ENCODE measurements at regions not wholly inside any gene's neighbourhood (a gene's known extent, or its start where the extent isn't known, plus 50 kb on each side); places are given as distances from the start of the nearest gene placed in this dataset.

DNA sequence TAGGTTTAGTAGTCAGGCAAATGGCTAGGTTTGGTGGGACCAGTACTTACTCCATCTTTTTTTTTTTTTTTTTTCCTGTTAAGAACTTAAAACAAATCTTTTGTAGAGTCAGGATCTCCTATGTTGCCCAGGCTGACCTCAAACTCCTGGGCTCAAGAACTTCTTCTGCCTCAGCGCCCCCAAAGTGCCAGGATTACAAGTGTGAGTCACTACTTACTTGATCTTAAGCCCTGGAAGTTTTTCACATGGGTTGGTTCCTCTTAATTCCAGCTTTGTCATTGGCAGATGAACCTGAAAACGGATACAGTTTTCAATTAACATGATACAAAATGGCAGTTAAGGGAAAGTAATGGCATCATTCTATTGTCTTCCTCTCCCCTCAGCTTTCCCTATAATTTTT lies 179.4 kb upstream of the JAG1 start:
- Histone ChIP-seq H3K9me3 (ENCODE audit: insufficient read depth, low read depth, low read length) (no peaks in the 10 kb centered on the region), H3K9ac (ENCODE audit: low read length) (no peak overlapping the region), H3K27ac (ENCODE audit: low read depth, low read length) (no peak overlapping the region), H4K20me1 (ENCODE audit: insufficient read depth, low read length) (no peaks in the 10 kb centered on the region), H3K27me3 (ENCODE audit: insufficient read depth, low read length) (no peaks in the 10 kb centered on the region), H3K4me1 (ENCODE audit: insufficient read depth, low read length) (peaks cover 17% of the 10 kb centered on the region), H2AFZ (ENCODE audit: low read depth, low read length) (no peak overlapping the region), H3K4me2 (ENCODE audit: low read length) (no peak overlapping the region), H3K4me3 (ENCODE audit: insufficient read depth, low read depth, low read length) (no peak overlapping the region), H3K79me2 (ENCODE audit: insufficient read depth, low read length) (no peaks in the 10 kb centered on the region), H3K36me3 (ENCODE audit: insufficient read depth, low read length) (no peaks in the 10 kb centered on the region)
- TF ChIP-seq, protein P1, sequence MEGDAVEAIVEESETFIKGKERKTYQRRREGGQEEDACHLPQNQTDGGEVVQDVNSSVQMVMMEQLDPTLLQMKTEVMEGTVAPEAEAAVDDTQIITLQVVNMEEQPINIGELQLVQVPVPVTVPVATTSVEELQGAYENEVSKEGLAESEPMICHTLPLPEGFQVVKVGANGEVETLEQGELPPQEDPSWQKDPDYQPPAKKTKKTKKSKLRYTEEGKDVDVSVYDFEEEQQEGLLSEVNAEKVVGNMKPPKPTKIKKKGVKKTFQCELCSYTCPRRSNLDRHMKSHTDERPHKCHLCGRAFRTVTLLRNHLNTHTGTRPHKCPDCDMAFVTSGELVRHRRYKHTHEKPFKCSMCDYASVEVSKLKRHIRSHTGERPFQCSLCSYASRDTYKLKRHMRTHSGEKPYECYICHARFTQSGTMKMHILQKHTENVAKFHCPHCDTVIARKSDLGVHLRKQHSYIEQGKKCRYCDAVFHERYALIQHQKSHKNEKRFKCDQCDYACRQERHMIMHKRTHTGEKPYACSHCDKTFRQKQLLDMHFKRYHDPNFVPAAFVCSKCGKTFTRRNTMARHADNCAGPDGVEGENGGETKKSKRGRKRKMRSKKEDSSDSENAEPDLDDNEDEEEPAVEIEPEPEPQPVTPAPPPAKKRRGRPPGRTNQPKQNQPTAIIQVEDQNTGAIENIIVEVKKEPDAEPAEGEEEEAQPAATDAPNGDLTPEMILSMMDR (IDR thresholded peaks at IDR 0.05; ENCODE audit: insufficient read depth, low read depth, low read length): no peak
- no peak for TF ChIP-seq EZH2 (IDR thresholded peaks at IDR 0.05; ENCODE audit: insufficient read depth, low read length)
- Mint-ChIP-seq H3K27me3 (ENCODE audit: low read depth, unreplicated experiment) (no peaks in the 10 kb centered on the region), H3K36me3 (ENCODE audit: low read depth, unreplicated experiment) (no peaks in the 10 kb centered on the region), H3K4me3 (ENCODE audit: unreplicated experiment) (no peak overlapping the region), H3K9me3 (ENCODE audit: unreplicated experiment) (no peaks in the 10 kb centered on the region), H3K27ac (ENCODE audit: unreplicated experiment) (no peak overlapping the region), H3K4me1 (ENCODE audit: low read depth, unreplicated experiment) (peaks cover 51% of the 10 kb centered on the region)
- DNase-seq (ENCODE audit: low read depth) (peak; percentile 20), FAIRE-seq (no peak)

DNA sequence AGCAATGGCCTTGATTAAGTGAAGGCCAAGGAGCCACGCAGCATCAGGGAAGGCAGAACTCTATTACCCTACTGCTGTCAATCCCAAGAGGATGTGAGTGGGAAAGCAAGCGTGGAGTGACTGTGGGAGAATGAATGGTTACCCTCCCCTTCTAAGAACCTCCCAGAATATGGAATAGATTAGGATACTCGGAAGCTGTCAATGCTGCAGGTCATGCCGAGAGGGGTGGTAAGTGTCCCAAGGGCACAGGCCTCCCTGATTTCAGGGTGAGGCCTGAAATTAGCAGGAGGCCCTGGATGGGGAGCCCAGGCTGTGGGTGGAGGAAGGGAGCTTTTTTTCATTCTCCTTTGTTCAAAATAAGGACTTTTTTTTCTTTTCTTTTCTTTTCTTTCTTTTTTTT lies 179.9 kb upstream of the JAG1 start:
- H3K27ac Mint-ChIP-seq (ENCODE audit: unreplicated experiment): no peak overlapping the region
- TF ChIP-seq EZH2 (IDR thresholded peaks at IDR 0.05; ENCODE audit: insufficient read depth, low read length): no peak
- TF ChIP-seq, protein P1 (IDR thresholded peaks at IDR 0.05; ENCODE audit: insufficient read depth, low read depth, low read length): no peak
- H3K36me3 ChIP-seq (ENCODE audit: insufficient read depth, low read length): no peaks in the 10 kb centered on the region

DNA sequence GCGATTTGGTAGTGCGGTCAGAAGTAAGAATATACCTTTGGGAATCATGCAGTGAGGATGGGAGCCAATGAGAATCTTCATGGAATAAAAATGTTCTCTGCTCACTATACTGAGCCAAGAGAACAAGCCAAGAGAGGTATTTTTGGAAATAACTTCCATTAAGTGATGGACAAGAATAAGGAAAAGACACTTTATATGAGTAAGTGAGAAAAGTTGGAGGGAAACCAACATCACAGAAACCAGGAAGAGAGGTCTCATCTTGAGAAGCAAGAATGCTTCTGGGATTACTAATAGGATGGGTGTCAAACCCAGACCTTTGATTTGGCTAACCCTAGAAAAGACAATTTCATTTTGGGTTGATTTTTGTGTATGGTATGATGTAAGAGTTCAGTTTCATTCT lies 181.2 kb upstream of the JAG1 start:
- H2AFZ ChIP-seq (ENCODE audit: low read depth, low read length): no peak overlapping the region
- H3K27ac ChIP-seq (ENCODE audit: low read depth, low read length): no peak overlapping the region
- Mint-ChIP-seq H3K4me3 (ENCODE audit: unreplicated experiment) (no peak overlapping the region), H3K27me3 (ENCODE audit: low read depth, unreplicated experiment) (no peaks in the 10 kb centered on the region), H3K36me3 (ENCODE audit: low read depth, unreplicated experiment) (no peaks in the 10 kb centered on the region), H3K9me3 (ENCODE audit: unreplicated experiment) (no peaks in the 10 kb centered on the region), H3K27ac (ENCODE audit: unreplicated experiment) (peak overlapping the region; percentile 72), H3K4me1 (ENCODE audit: low read depth, unreplicated experiment) (peaks cover 39% of the 10 kb centered on the region)
- no peak for TF ChIP-seq EZH2 (IDR thresholded peaks at IDR 0.05; ENCODE audit: insufficient read depth, low read length)
- TF ChIP-seq, protein P1 (IDR thresholded peaks at IDR 0.05; ENCODE audit: insufficient read depth, low read depth, low read length): no peak
- no peak overlapping the region for H3K4me3 ChIP-seq (ENCODE audit: insufficient read depth, low read depth, low read length)
- H4K20me1 ChIP-seq (ENCODE audit: insufficient read depth, low read length): no peaks in the 10 kb centered on the region
- H3K4me1 ChIP-seq (ENCODE audit: insufficient read depth, low read length): peaks cover 6% of the 10 kb centered on the region
- no peaks in the 10 kb centered on the region for H3K27me3 ChIP-seq (ENCODE audit: insufficient read depth, low read length)
- DNase-seq (ENCODE audit: low read depth) (peak; percentile 63), FAIRE-seq (no peak)
- no peak overlapping the region for H3K9ac ChIP-seq (ENCODE audit: low read length)
- H3K4me2 ChIP-seq (ENCODE audit: low read length): no peak overlapping the region
- no peaks in the 10 kb centered on the region for H3K9me3 ChIP-seq (ENCODE audit: insufficient read depth, low read depth, low read length)
- H3K79me2 ChIP-seq (ENCODE audit: insufficient read depth, low read length): no peaks in the 10 kb centered on the region
- H3K36me3 ChIP-seq (ENCODE audit: insufficient read depth, low read length): no peaks in the 10 kb centered on the region

More for the DNA sequence above, 179.9 kb upstream of the JAG1 start:
- Histone ChIP-seq H3K79me2 (ENCODE audit: insufficient read depth, low read length) (no peaks in the 10 kb centered on the region), H3K27ac (ENCODE audit: low read depth, low read length) (no peak overlapping the region), H3K4me1 (ENCODE audit: insufficient read depth, low read length) (peaks cover 14% of the 10 kb centered on the region), H3K4me3 (ENCODE audit: insufficient read depth, low read depth, low read length) (no peak overlapping the region), H3K27me3 (ENCODE audit: insufficient read depth, low read length) (no peaks in the 10 kb centered on the region), H3K9ac (ENCODE audit: low read length) (no peak overlapping the region), H4K20me1 (ENCODE audit: insufficient read depth, low read length) (no peaks in the 10 kb centered on the region), H3K4me2 (ENCODE audit: low read length) (no peak overlapping the region), H3K9me3 (ENCODE audit: insufficient read depth, low read depth, low read length) (no peaks in the 10 kb centered on the region), H2AFZ (ENCODE audit: low read depth, low read length) (no peak overlapping the region)
- Mint-ChIP-seq H3K9me3 (ENCODE audit: unreplicated experiment) (no peaks in the 10 kb centered on the region), H3K36me3 (ENCODE audit: low read depth, unreplicated experiment) (no peaks in the 10 kb centered on the region), H3K4me1 (ENCODE audit: low read depth, unreplicated experiment) (peaks cover 47% of the 10 kb centered on the region), H3K4me3 (ENCODE audit: unreplicated experiment) (no peak overlapping the region), H3K27me3 (ENCODE audit: low read depth, unreplicated experiment) (no peaks in the 10 kb centered on the region)
- FAIRE-seq: no peak
- no peak for DNase-seq (ENCODE audit: low read depth)
